ENCODE measurements at regions not wholly inside any gene's neighbourhood (a gene's known extent, or its start where the extent isn't known, plus 50 kb on each side); places are given as distances from the start of the nearest gene placed in this dataset.

- DNase-seq (ENCODE audit: low read depth in 3 of 3, low spot score in 1 of 3): no peak
These were observed 1611.1 kb upstream of the ZEB2 start for GRCh38 chr2:146131048-146131447.

GRCh38 chr2:146130290-146130689 is 1610.4 kb upstream of the ZEB2 start:
- no peak for DNase-seq (ENCODE audit: low read depth in 3 of 3, low spot score in 1 of 3)

GRCh38 chr2:146129231-146129630 is 1609.3 kb upstream of the ZEB2 start:
- no peak for DNase-seq (ENCODE audit: low read depth in 3 of 3, low spot score in 1 of 3)

- DNase-seq (ENCODE audit: low read depth in 3 of 3, low spot score in 1 of 3): no peak
These were observed 1608.3 kb upstream of the ZEB2 start for GRCh38 chr2:146128216-146128615.

- DNase-seq (ENCODE audit: low read depth in 3 of 3, low spot score in 1 of 3): no peak
These were observed 1605.6 kb upstream of the ZEB2 start for GRCh38 chr2:146125551-146125950.

GRCh38 chr2:146124741-146125140 is 1604.8 kb upstream of the ZEB2 start:
- DNase-seq (ENCODE audit: low read depth in 3 of 3, low spot score in 1 of 3): no peak

- DNase-seq (ENCODE audit: low read depth in 3 of 3, low spot score in 1 of 3): no peak
These were observed 1603.8 kb upstream of the ZEB2 start for GRCh38 chr2:146123714-146124113.

GRCh38 chr2:146123256-146123655 is 1603.3 kb upstream of the ZEB2 start:
- no peak for DNase-seq (ENCODE audit: low read depth in 3 of 3, low spot score in 1 of 3)

GRCh38 chr2:146119586-146119985 is 1599.7 kb upstream of the ZEB2 start:
- no peak for DNase-seq (ENCODE audit: low read depth in 3 of 3, low spot score in 1 of 3)

GRCh38 chr2:146108993-146109392 is 1589.1 kb upstream of the ZEB2 start:
- DNase-seq (ENCODE audit: low read depth in 3 of 3, low spot score in 1 of 3): no peak

- no peak for DNase-seq (ENCODE audit: low read depth in 3 of 3, low spot score in 1 of 3)
These were observed 1574.3 kb upstream of the ZEB2 start for GRCh38 chr2:146094185-146094584.

- DNase-seq (ENCODE audit: low read depth in 3 of 3, low spot score in 1 of 3): no peak
These were observed 1561.5 kb upstream of the ZEB2 start for GRCh38 chr2:146081459-146081858.

- no peak for DNase-seq (ENCODE audit: low read depth in 3 of 3, low spot score in 1 of 3)
These were observed 1561.0 kb upstream of the ZEB2 start for GRCh38 chr2:146080925-146081324.

GRCh38 chr2:146079216-146079615 is 1559.3 kb upstream of the ZEB2 start:
- no peak for DNase-seq (ENCODE audit: low read depth in 3 of 3, low spot score in 1 of 3)

GRCh38 chr2:146077156-146077555 is 1557.2 kb upstream of the ZEB2 start:
- DNase-seq (ENCODE audit: low read depth in 3 of 3, low spot score in 1 of 3): no peak

- no peak for DNase-seq (ENCODE audit: low read depth in 3 of 3, low spot score in 1 of 3)
These were observed 1548.1 kb upstream of the ZEB2 start for GRCh38 chr2:146068051-146068450.

GRCh38 chr2:146048141-146048540 is 1528.2 kb upstream of the ZEB2 start:
- no peak for DNase-seq (ENCODE audit: low read depth in 3 of 3, low spot score in 1 of 3)

GRCh38 chr2:146041274-146041910 is 1521.5 kb upstream of the ZEB2 start:
- DNase-seq (ENCODE audit: low read depth in 3 of 3, low spot score in 1 of 3): no peak

GRCh38 chr2:146040051-146040450 is 1520.1 kb upstream of the ZEB2 start:
- no peak for DNase-seq (ENCODE audit: low read depth in 3 of 3, low spot score in 1 of 3)

- DNase-seq (ENCODE audit: low read depth in 3 of 3, low spot score in 1 of 3): no peak
These were observed 1518.1 kb upstream of the ZEB2 start for GRCh38 chr2:146038014-146038413.

GRCh38 chr2:146037334-146037870 is 1517.5 kb upstream of the ZEB2 start:
- DNase-seq (ENCODE audit: low read depth in 3 of 3, low spot score in 1 of 3): no peak

GRCh38 chr2:146031158-146031557 is 1511.2 kb upstream of the ZEB2 start:
- no peak for DNase-seq (ENCODE audit: low read depth in 3 of 3, low spot score in 1 of 3)

GRCh38 chr2:146027156-146027555 is 1507.2 kb upstream of the ZEB2 start:
- no peak for DNase-seq (ENCODE audit: low read depth in 3 of 3, low spot score in 1 of 3)
